ENCODE measurements at regions not wholly inside any gene's neighbourhood (a gene's known extent, or its start where the extent isn't known, plus 50 kb on each side); places are given as distances from the start of the nearest gene placed in this dataset.

DNA sequence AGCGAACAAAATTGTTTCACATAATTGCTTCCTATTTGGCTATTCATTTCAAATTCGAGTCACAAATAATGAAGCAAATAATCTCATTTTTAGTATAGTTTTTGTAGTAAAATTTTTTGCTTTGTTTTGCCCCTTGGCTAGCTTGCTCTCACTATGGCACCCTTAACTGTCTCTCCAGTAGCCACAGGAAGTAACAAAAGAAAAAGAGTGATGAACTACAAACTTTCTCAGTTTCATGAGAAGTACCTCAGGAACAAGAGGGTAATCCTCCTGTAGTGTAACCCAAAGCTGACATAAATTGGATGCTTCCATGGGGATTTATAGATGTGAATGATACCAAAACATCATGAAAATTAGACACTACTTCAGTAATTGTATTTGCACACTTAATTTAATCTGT lies 242.9 kb downstream of the BARHL2 start:
- intact Hi-C loops (cut with DNase I; ENCODE audit: low total_unique reads), result no loop called here
- H3K9me3 ChIP-seq, result no peaks in the 10 kb centered on the region
- no peaks in the 10 kb centered on the region for H3K27me3 ChIP-seq
- H3K27ac ChIP-seq, result no peak overlapping the region
- TF ChIP-seq, protein P1, sequence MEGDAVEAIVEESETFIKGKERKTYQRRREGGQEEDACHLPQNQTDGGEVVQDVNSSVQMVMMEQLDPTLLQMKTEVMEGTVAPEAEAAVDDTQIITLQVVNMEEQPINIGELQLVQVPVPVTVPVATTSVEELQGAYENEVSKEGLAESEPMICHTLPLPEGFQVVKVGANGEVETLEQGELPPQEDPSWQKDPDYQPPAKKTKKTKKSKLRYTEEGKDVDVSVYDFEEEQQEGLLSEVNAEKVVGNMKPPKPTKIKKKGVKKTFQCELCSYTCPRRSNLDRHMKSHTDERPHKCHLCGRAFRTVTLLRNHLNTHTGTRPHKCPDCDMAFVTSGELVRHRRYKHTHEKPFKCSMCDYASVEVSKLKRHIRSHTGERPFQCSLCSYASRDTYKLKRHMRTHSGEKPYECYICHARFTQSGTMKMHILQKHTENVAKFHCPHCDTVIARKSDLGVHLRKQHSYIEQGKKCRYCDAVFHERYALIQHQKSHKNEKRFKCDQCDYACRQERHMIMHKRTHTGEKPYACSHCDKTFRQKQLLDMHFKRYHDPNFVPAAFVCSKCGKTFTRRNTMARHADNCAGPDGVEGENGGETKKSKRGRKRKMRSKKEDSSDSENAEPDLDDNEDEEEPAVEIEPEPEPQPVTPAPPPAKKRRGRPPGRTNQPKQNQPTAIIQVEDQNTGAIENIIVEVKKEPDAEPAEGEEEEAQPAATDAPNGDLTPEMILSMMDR (IDR thresholded peaks at IDR 0.05), result no peak
- TF ChIP-seq POLR2A (IDR thresholded peaks at IDR 0.05), result no peak
- no peak for DNase-seq
- WGBS, 2 donors, result 69 to 70% methylated on average over 2 of the region's 2 CpGs
- no peak overlapping the region for H3K4me3 ChIP-seq
- H3K4me1 ChIP-seq, result no peaks in the 10 kb centered on the region
- H3K36me3 ChIP-seq (ENCODE audit: low read depth, missing control alignments), result no peaks in the 10 kb centered on the region

DNA sequence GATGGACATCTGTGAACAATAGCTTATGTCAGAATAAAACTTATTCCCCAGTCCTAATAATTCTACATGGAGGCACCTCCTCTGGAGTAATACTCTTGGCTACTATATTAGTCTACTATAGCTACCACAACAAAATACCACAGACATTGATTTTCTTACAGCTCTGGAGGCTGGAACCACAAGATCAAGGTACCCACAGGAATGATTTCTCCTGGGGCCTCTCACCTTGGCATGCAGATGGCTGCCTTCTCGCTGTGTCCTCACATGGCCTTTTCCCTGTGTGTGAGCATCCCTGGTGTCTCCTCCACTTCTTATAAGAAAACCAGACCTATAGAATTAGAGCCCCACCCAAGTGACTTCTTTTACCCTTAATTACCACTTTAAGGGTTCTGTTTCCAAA lies 244.3 kb downstream of the BARHL2 start:
- WGBS, 2 donors, result 94% methylated on average over 1 of the region's 1 CpG

DNA sequence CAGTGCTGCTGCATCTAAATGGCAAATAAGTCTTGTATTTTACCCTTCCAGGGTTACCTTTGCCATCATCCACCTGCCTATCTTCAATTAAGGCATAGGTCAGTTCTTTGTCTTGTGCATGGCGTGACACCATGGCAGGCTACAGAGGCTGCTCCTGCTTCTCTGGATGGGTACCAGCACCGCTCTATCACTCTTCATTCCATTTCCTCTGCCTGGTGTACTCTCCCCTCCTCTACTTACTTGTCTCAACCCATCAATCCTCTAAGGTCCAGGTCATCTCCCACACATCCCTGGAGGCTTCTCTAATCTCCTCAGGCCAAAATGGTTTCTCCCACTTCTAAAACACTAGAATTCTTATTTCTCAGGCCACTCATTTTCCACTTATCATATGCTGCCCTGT lies 257.5 kb downstream of the BARHL2 start:
- 85 to 91% methylated on average over 2 of the region's 2 CpGs for WGBS, 2 donors
- no peaks in the 10 kb centered on the region for H3K36me3 ChIP-seq (ENCODE audit: low read depth, missing control alignments)
- no peaks in the 10 kb centered on the region for H3K9me3 ChIP-seq
- no peak overlapping the region for H3K4me3 ChIP-seq
- no peaks in the 10 kb centered on the region for H3K27me3 ChIP-seq
- H3K4me1 ChIP-seq, result no peaks in the 10 kb centered on the region
- TF ChIP-seq, protein P1 (IDR thresholded peaks at IDR 0.05), result no peak
- TF ChIP-seq POLR2A (IDR thresholded peaks at IDR 0.05), result no peak
- intact Hi-C loops (cut with DNase I; ENCODE audit: low total_unique reads), result no loop called here
- DNase-seq, result no peak
- no peak overlapping the region for H3K27ac ChIP-seq

More for the DNA sequence above, 244.3 kb downstream of the BARHL2 start:
- DNase-seq, result no peak
- TF ChIP-seq POLR2A (IDR thresholded peaks at IDR 0.05), result no peak
- TF ChIP-seq, protein P1 (IDR thresholded peaks at IDR 0.05), result no peak
- intact Hi-C loops (cut with DNase I; ENCODE audit: low total_unique reads), result no loop called here
- Histone ChIP-seq H3K4me1 (no peaks in the 10 kb centered on the region), H3K27ac (no peak overlapping the region), H3K27me3 (no peaks in the 10 kb centered on the region), H3K36me3 (ENCODE audit: low read depth, missing control alignments) (no peaks in the 10 kb centered on the region), H3K4me3 (no peak overlapping the region), H3K9me3 (no peaks in the 10 kb centered on the region)

DNA sequence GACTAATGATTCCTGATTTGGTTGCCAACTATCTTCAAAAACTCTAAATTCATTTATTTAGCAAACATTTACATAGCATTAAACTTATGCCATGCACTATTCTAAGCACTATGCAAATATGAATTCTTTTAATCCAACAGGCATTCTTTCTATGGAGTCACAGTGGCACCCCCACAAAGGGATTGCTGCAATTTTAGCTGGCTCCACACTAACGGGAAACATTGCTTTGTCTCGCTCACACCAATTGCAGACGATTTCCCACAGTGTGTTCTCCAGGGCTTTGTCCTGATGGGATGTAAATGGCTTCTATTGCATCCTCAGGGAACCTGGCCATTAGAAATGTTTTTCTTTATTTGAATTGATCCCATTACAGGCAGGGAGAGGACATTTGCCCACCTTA lies 259.1 kb downstream of the BARHL2 start:
- no peak for DNase-seq
- Histone ChIP-seq H3K4me3 (no peak overlapping the region), H3K9me3 (no peaks in the 10 kb centered on the region), H3K36me3 (ENCODE audit: low read depth, missing control alignments) (no peaks in the 10 kb centered on the region), H3K27me3 (no peaks in the 10 kb centered on the region), H3K27ac (no peak overlapping the region), H3K4me1 (no peaks in the 10 kb centered on the region)
- 64 to 80% methylated on average over 3 of the region's 3 CpGs for WGBS, 2 donors
- TF ChIP-seq, protein P1 (IDR thresholded peaks at IDR 0.05), result no peak
- TF ChIP-seq POLR2A (IDR thresholded peaks at IDR 0.05), result no peak
- intact Hi-C loops (cut with DNase I; ENCODE audit: low total_unique reads), result no loop called here

DNA sequence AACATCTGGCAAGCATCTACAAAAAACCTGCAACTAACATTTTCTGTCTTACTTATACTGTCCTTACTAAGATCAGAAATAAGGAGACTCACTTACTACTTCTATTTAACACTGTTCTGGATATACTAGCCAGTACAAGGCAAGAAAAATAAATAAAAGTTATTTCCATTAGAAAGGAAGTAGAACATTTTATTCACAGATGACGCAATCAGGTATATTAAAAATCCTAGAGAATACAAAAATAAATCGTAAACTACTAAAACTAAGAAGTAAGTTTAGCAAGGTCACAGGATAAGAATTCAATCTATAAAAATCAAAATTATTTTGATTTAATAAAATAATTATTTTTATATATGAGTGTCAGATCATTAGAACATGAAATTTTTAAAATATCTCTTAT lies 264.6 kb downstream of the BARHL2 start:
- Histone ChIP-seq H3K27me3 (no peaks in the 10 kb centered on the region), H3K4me3 (no peak overlapping the region), H3K4me1 (no peaks in the 10 kb centered on the region), H3K36me3 (ENCODE audit: low read depth, missing control alignments) (no peaks in the 10 kb centered on the region), H3K27ac (no peak overlapping the region), H3K9me3 (no peaks in the 10 kb centered on the region)
- TF ChIP-seq, protein P1 (IDR thresholded peaks at IDR 0.05), result no peak
- no peak for TF ChIP-seq POLR2A (IDR thresholded peaks at IDR 0.05)
- WGBS, 2 donors, result 93 to 95% methylated on average over 2 of the region's 2 CpGs
- intact Hi-C loops (cut with DNase I; ENCODE audit: low total_unique reads), result no loop called here
- no peak for DNase-seq
